ENCODE measurements at regions not wholly inside any gene's neighbourhood (a gene's known extent, or its start where the extent isn't known, plus 50 kb on each side); places are given as distances from the start of the nearest gene placed in this dataset.

DNA sequence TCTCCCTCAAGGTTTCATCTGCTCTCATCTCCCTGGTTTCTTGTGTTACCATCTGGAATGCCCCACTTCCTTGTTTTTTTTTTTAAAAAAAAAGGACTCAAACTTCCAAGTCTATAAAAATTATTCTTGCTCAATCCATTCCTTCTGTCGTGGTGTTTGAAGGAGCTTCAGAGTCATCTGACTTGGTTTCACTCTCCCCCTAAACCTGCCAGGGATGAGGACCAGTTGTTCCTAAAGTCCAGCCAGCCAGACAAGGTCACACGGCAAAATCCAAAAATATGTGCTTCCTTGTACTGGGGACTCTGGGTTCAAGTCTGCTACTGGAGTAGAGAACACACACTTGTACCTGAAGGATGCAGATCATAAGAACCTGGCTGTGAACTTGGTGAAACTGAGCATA, 84.5 kb upstream of the GPM6B start:
- no peak overlapping the region for H3K27ac ChIP-seq (ENCODE audit: low read depth, low read length)
- H3K4me3 ChIP-seq (ENCODE audit: low read length): no peak overlapping the region
- Mint-ChIP-seq H3K4me3 (no peak overlapping the region), H3K4me1 (peaks cover 15% of the 10 kb centered on the region), H3K9me3 (peaks cover 61% of the 10 kb centered on the region), H3K36me3 (ENCODE audit: low read depth) (peaks cover 4% of the 10 kb centered on the region), H3K27me3 (ENCODE audit: insufficient read depth) (no peaks in the 10 kb centered on the region), H3K27ac (no peak overlapping the region)
- H3K27me3 ChIP-seq (ENCODE audit: control insufficient read depth, insufficient read depth, low read length, poor library complexity, severe bottlenecking): no peaks in the 10 kb centered on the region
- no peak overlapping the region for H3K9ac ChIP-seq (ENCODE audit: extremely low read depth, low read length, poor library complexity, severe bottlenecking)
- H3K4me1 ChIP-seq (ENCODE audit: control insufficient read depth, insufficient read depth, low read length): no peaks in the 10 kb centered on the region
- WGBS, 2 experiments (ENCODE audit: insufficient coverage in 1 of 2, insufficient read length in 1 of 2): 94% methylated on average over 2 of the region's 2 CpGs; no CpG with 5 or more reads in 1 of the 2 experiments
- no peak for DNase-seq
- peaks cover 3% of the 10 kb centered on the region for H3K36me3 ChIP-seq (ENCODE audit: control insufficient read depth, insufficient read depth, low read length)
- no peaks in the 10 kb centered on the region for H3K9me3 ChIP-seq (ENCODE audit: control insufficient read depth, low read length)
- TF ChIP-seq, protein P1, sequence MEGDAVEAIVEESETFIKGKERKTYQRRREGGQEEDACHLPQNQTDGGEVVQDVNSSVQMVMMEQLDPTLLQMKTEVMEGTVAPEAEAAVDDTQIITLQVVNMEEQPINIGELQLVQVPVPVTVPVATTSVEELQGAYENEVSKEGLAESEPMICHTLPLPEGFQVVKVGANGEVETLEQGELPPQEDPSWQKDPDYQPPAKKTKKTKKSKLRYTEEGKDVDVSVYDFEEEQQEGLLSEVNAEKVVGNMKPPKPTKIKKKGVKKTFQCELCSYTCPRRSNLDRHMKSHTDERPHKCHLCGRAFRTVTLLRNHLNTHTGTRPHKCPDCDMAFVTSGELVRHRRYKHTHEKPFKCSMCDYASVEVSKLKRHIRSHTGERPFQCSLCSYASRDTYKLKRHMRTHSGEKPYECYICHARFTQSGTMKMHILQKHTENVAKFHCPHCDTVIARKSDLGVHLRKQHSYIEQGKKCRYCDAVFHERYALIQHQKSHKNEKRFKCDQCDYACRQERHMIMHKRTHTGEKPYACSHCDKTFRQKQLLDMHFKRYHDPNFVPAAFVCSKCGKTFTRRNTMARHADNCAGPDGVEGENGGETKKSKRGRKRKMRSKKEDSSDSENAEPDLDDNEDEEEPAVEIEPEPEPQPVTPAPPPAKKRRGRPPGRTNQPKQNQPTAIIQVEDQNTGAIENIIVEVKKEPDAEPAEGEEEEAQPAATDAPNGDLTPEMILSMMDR (conservative IDR thresholded peaks at IDR 0.05): no peak

DNA sequence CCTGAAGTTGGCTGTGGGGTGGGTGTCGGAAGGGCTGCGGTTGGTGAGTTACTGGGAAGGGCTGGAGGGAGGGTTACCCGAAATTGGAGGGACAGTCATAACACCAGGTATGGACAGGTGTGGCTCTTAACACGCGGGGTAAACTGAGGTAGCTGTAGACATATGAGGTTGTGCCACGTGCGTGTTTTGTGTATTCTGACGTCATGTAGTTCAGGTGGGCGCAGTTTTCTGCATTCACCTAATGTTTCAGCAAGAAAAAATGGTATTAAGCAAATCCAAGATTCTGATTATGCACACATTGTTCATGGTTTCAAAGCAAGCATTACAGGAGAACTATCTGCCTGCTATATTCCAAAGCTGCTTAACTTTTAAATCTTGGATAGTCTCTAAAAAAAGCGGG, 83.5 kb upstream of the GPM6B start:
- Mint-ChIP-seq H3K27ac (no peak overlapping the region), H3K9me3 (peaks cover 59% of the 10 kb centered on the region), H3K4me3 (no peak overlapping the region), H3K4me1 (peaks cover 9% of the 10 kb centered on the region), H3K27me3 (ENCODE audit: insufficient read depth) (no peaks in the 10 kb centered on the region), H3K36me3 (ENCODE audit: low read depth) (peaks cover 4% of the 10 kb centered on the region)
- Histone ChIP-seq H3K36me3 (ENCODE audit: control insufficient read depth, insufficient read depth, low read length) (peaks cover 3% of the 10 kb centered on the region), H3K4me3 (ENCODE audit: low read length) (no peak overlapping the region), H3K9ac (ENCODE audit: extremely low read depth, low read length, poor library complexity, severe bottlenecking) (no peak overlapping the region), H3K27me3 (ENCODE audit: control insufficient read depth, insufficient read depth, low read length, poor library complexity, severe bottlenecking) (no peaks in the 10 kb centered on the region), H3K9me3 (ENCODE audit: control insufficient read depth, low read length) (no peaks in the 10 kb centered on the region), H3K4me1 (ENCODE audit: control insufficient read depth, insufficient read depth, low read length) (no peaks in the 10 kb centered on the region), H3K27ac (ENCODE audit: low read depth, low read length) (no peak overlapping the region)
- 94 to 97% methylated on average over 6 to 10 of the region's 10 CpGs for WGBS, 2 experiments (ENCODE audit: insufficient coverage in 1 of 2, insufficient read length in 1 of 2)
- DNase-seq: no peak
- TF ChIP-seq, protein P1 (conservative IDR thresholded peaks at IDR 0.05): no peak

DNA sequence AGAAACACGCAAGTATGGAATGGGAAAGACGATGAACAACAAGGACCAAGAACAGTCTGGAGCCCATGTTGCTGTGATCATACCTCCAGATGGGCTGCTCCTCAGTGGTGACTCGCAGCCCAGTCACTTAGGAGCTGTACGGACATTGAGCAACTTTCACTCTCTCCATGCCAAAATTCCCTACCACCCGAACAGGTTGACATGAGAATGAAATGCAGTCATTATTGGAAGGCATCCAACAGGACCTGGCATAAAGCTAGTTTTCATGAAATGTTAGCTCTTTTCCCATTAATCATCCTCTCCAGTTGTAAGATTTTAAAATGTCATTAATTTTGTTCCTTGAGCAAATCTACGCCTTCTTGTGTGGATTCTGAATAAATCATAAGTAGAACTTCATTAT, 82.7 kb upstream of the GPM6B start:
- TF ChIP-seq, protein P1 (conservative IDR thresholded peaks at IDR 0.05): no peak
- Mint-ChIP-seq H3K4me3 (no peak overlapping the region), H3K36me3 (ENCODE audit: low read depth) (peaks cover 4% of the 10 kb centered on the region), H3K4me1 (peaks cover 9% of the 10 kb centered on the region), H3K27ac (no peak overlapping the region), H3K9me3 (peaks cover 58% of the 10 kb centered on the region), H3K27me3 (ENCODE audit: insufficient read depth) (no peaks in the 10 kb centered on the region)
- H3K9me3 ChIP-seq (ENCODE audit: control insufficient read depth, low read length): no peaks in the 10 kb centered on the region
- no peak overlapping the region for H3K27ac ChIP-seq (ENCODE audit: low read depth, low read length)
- no peak for DNase-seq
- no peaks in the 10 kb centered on the region for H3K4me1 ChIP-seq (ENCODE audit: control insufficient read depth, insufficient read depth, low read length)
- peaks cover 3% of the 10 kb centered on the region for H3K36me3 ChIP-seq (ENCODE audit: control insufficient read depth, insufficient read depth, low read length)
- no peaks in the 10 kb centered on the region for H3K27me3 ChIP-seq (ENCODE audit: control insufficient read depth, insufficient read depth, low read length, poor library complexity, severe bottlenecking)
- WGBS, 2 experiments (ENCODE audit: insufficient coverage in 1 of 2, insufficient read length in 1 of 2): 95% methylated on average over 3 to 5 of the region's 6 CpGs
- H3K4me3 ChIP-seq (ENCODE audit: low read length): no peak overlapping the region
- no peak overlapping the region for H3K9ac ChIP-seq (ENCODE audit: extremely low read depth, low read length, poor library complexity, severe bottlenecking)

Data from endodermal cell (in vitro differentiated cells).